ENCODE measurements at regions not wholly inside any gene's neighbourhood (a gene's known extent, or its start where the extent isn't known, plus 50 kb on each side); places are given as distances from the start of the nearest gene placed in this dataset.

- Histone ChIP-seq H3K4me2 (ENCODE audit: low read length) (no peak overlapping the region), H3K9ac (ENCODE audit: low read length) (no peak overlapping the region), H2AFZ (ENCODE audit: low read depth, low read length) (no peak overlapping the region), H3K9me3 (ENCODE audit: insufficient read depth, low read length) (no peaks in the 10 kb centered on the region), H4K20me1 (ENCODE audit: insufficient read depth, low read length) (no peaks in the 10 kb centered on the region), H3K27ac (ENCODE audit: low read length) (no peak overlapping the region), H3K27me3 (ENCODE audit: low read depth, low read length) (no peaks in the 10 kb centered on the region), H3K4me1 (ENCODE audit: low read length) (no peaks in the 10 kb centered on the region), H3K4me3 (ENCODE audit: low read length) (no peak overlapping the region), H3K79me2 (ENCODE audit: low read length) (no peaks in the 10 kb centered on the region), H3K36me3 (replicated peaks; ENCODE audit: low read depth, low read length) (no peaks in the 10 kb centered on the region)
- no peak for TF ChIP-seq CTCF (IDR thresholded peaks at IDR 0.05; ENCODE audit: low read depth, low read length)
- no peak for TF ChIP-seq EZH2phosphoT487 (IDR thresholded peaks at IDR 0.05; ENCODE audit: low read depth)
These were observed 127.4 kb upstream of the ZPLD1 start for GRCh38 chr3:102307442-102307841.

- H3K9me3 ChIP-seq (ENCODE audit: insufficient read depth, low read length), result no peaks in the 10 kb centered on the region
- H3K9ac ChIP-seq (ENCODE audit: low read length), result no peak overlapping the region
- no peaks in the 10 kb centered on the region for H3K36me3 ChIP-seq (replicated peaks; ENCODE audit: low read depth, low read length)
- no peak overlapping the region for H2AFZ ChIP-seq (ENCODE audit: low read depth, low read length)
- no peaks in the 10 kb centered on the region for H3K27me3 ChIP-seq (ENCODE audit: low read depth, low read length)
- TF ChIP-seq EZH2phosphoT487 (IDR thresholded peaks at IDR 0.05; ENCODE audit: low read depth) (no peak), CTCF (IDR thresholded peaks at IDR 0.05; ENCODE audit: low read depth, low read length) (no peak)
- no peak overlapping the region for H3K4me2 ChIP-seq (ENCODE audit: low read length)
- no peaks in the 10 kb centered on the region for H3K79me2 ChIP-seq (ENCODE audit: low read length)
- no peak overlapping the region for H3K27ac ChIP-seq (ENCODE audit: low read length)
- H3K4me3 ChIP-seq (ENCODE audit: low read length), result no peak overlapping the region
- H3K4me1 ChIP-seq (ENCODE audit: low read length), result no peaks in the 10 kb centered on the region
- H4K20me1 ChIP-seq (ENCODE audit: insufficient read depth, low read length), result no peaks in the 10 kb centered on the region
These were observed 105.7 kb upstream of the ZPLD1 start for GRCh38 chr3:102329066-102329465.

GRCh38 chr3:102329561-102329960, 105.3 kb upstream of the ZPLD1 start:
- Histone ChIP-seq H3K27me3 (ENCODE audit: low read depth, low read length) (no peaks in the 10 kb centered on the region), H3K27ac (ENCODE audit: low read length) (no peak overlapping the region), H3K9ac (ENCODE audit: low read length) (no peak overlapping the region), H3K4me2 (ENCODE audit: low read length) (no peak overlapping the region), H3K4me3 (ENCODE audit: low read length) (no peak overlapping the region), H3K4me1 (ENCODE audit: low read length) (no peaks in the 10 kb centered on the region), H2AFZ (ENCODE audit: low read depth, low read length) (no peak overlapping the region), H3K36me3 (replicated peaks; ENCODE audit: low read depth, low read length) (no peaks in the 10 kb centered on the region), H3K79me2 (ENCODE audit: low read length) (no peaks in the 10 kb centered on the region), H4K20me1 (ENCODE audit: insufficient read depth, low read length) (no peaks in the 10 kb centered on the region), H3K9me3 (ENCODE audit: insufficient read depth, low read length) (no peaks in the 10 kb centered on the region)
- TF ChIP-seq EZH2phosphoT487 (IDR thresholded peaks at IDR 0.05; ENCODE audit: low read depth), result no peak

- no peak overlapping the region for H3K27ac ChIP-seq (ENCODE audit: low read length)
- H3K9me3 ChIP-seq (ENCODE audit: insufficient read depth, low read length), result no peaks in the 10 kb centered on the region
- H4K20me1 ChIP-seq (ENCODE audit: insufficient read depth, low read length), result no peaks in the 10 kb centered on the region
- no peak overlapping the region for H3K9ac ChIP-seq (ENCODE audit: low read length)
- no peaks in the 10 kb centered on the region for H3K36me3 ChIP-seq (replicated peaks; ENCODE audit: low read depth, low read length)
- no peak overlapping the region for H3K4me3 ChIP-seq (ENCODE audit: low read length)
- H3K27me3 ChIP-seq (ENCODE audit: low read depth, low read length), result no peaks in the 10 kb centered on the region
- H3K4me1 ChIP-seq (ENCODE audit: low read length), result no peaks in the 10 kb centered on the region
- H2AFZ ChIP-seq (ENCODE audit: low read depth, low read length), result no peak overlapping the region
- TF ChIP-seq CTCF (IDR thresholded peaks at IDR 0.05; ENCODE audit: low read depth, low read length), result no peak
- no peak for TF ChIP-seq EZH2phosphoT487 (IDR thresholded peaks at IDR 0.05; ENCODE audit: low read depth)
- no peaks in the 10 kb centered on the region for H3K79me2 ChIP-seq (ENCODE audit: low read length)
- H3K4me2 ChIP-seq (ENCODE audit: low read length), result no peak overlapping the region
These were observed 102.6 kb upstream of the ZPLD1 start for GRCh38 chr3:102332205-102332604.

GRCh38 chr3:102332934-102333333, 101.9 kb upstream of the ZPLD1 start:
- Histone ChIP-seq H2AFZ (ENCODE audit: low read depth, low read length) (no peak overlapping the region), H3K4me3 (ENCODE audit: low read length) (no peak overlapping the region), H3K9me3 (ENCODE audit: insufficient read depth, low read length) (no peaks in the 10 kb centered on the region), H3K79me2 (ENCODE audit: low read length) (no peaks in the 10 kb centered on the region), H3K4me2 (ENCODE audit: low read length) (no peak overlapping the region), H4K20me1 (ENCODE audit: insufficient read depth, low read length) (no peaks in the 10 kb centered on the region), H3K9ac (ENCODE audit: low read length) (no peak overlapping the region), H3K4me1 (ENCODE audit: low read length) (no peaks in the 10 kb centered on the region), H3K36me3 (replicated peaks; ENCODE audit: low read depth, low read length) (no peaks in the 10 kb centered on the region), H3K27ac (ENCODE audit: low read length) (no peak overlapping the region), H3K27me3 (ENCODE audit: low read depth, low read length) (no peaks in the 10 kb centered on the region)
- TF ChIP-seq EZH2phosphoT487 (IDR thresholded peaks at IDR 0.05; ENCODE audit: low read depth) (no peak), CTCF (IDR thresholded peaks at IDR 0.05; ENCODE audit: low read depth, low read length) (no peak)
